Smooth muscle cell (in vitro differentiated cells): ENCODE measurements at regions not wholly inside any gene's neighbourhood (a gene's known extent, or its start where the extent isn't known, plus 50 kb on each side); places are given as distances from the start of the nearest gene placed in this dataset.

Experiments used
- DNase-seq: peaks from one replicate; lab custom pipeline; 2025; ENCODE audit not compliant: unreplicated experiment; lab: John Stamatoyannopoulos, UW
- H2AFZ ChIP-seq: fragments of 200-600 bp; sonication (generic); 2 replicates; pipeline ENCODE4 v1.6.0; 2016; ENCODE audit warnings: antibody characterized with exemption, low read depth, mild to moderate bottlenecking
- H3F3A ChIP-seq: fragments of 200-600 bp; sonication (generic); 2 replicates; pipeline ENCODE4 v1.6.0; 2017; ENCODE audit warnings: antibody characterized with exemption, low read depth
- H3K27ac ChIP-seq: fragments of 200-600 bp; sonication (generic); 2 replicates; pipeline ENCODE4 v1.5.1; 2016; ENCODE audit warnings: low read depth, mild to moderate bottlenecking
- H3K27me3 ChIP-seq: fragments of 200-600 bp; sonication (generic); 2 replicates; pipeline ENCODE4 v1.6.1; 2016; ENCODE audit warnings: low read depth, mild to moderate bottlenecking
- H3K36me3 ChIP-seq: fragments of 200-600 bp; sonication (generic); 2 replicates; pipeline ENCODE4 v1.5.1; 2016; ENCODE audit warnings: low read depth
- H3K4me1 ChIP-seq: fragments of 200-600 bp; sonication (generic); 2 replicates; pipeline ENCODE4 v1.5.1; 2016; ENCODE audit warnings: low read depth
- H3K4me2 ChIP-seq: fragments of 200-600 bp; sonication (generic); 2 replicates; pipeline ENCODE4 v1.6.0; 2016; ENCODE audit warnings: mild to moderate bottlenecking
- H3K4me3 ChIP-seq: fragments of 200-600 bp; sonication (generic); 2 replicates; pipeline ENCODE4 v1.5.1; 2016; ENCODE audit warnings: mild to moderate bottlenecking
- H3K79me2 ChIP-seq: fragments of 200-600 bp; sonication (generic); 2 replicates; pipeline ENCODE4 v1.6.0; 2016; ENCODE audit warnings: low read depth, mild to moderate bottlenecking
- H3K9ac ChIP-seq: fragments of 200-600 bp; sonication (generic); 2 replicates; pipeline ENCODE4 v1.6.0; 2016; ENCODE audit warnings: low read depth
- H3K9me3 ChIP-seq: fragments of 200-600 bp; sonication (generic); replicated peaks from 2 replicates; pipeline ENCODE4 v1.5.1; 2016; ENCODE audit warnings: low read depth
- H4K20me1 ChIP-seq: fragments of 200-600 bp; sonication (generic); 2 replicates; pipeline ENCODE4 v1.6.0; 2016; ENCODE audit warnings: low read depth
- WGBS: methylation state at CpG from one replicate; pipeline ENCODE4 v1.1.7; 2016; ENCODE audit warnings: low lambda C conversion rate; 5-methylcytosine and 5-hydroxymethylcytosine counted together
- TF ChIP-seq, protein P1 (sequence below): fragments of 200-600 bp; sonication (generic); IDR thresholded peaks from 2 replicates; pipeline ENCODE4 v1.5.1; 2017; ENCODE audit warnings: borderline replicate concordance, mild to moderate bottlenecking, antibody characterized with exemption; ENCODE audit not compliant: insufficient read depth, poor library complexity, severe bottlenecking

- Histone ChIP-seq H3K4me2 (no peak overlapping the region), H3F3A (no peaks in the 10 kb centered on the region), H4K20me1 (no peaks in the 10 kb centered on the region), H3K4me3 (no peak overlapping the region), H3K27me3 (no peaks in the 10 kb centered on the region), H3K27ac (no peak overlapping the region), H3K9ac (no peak overlapping the region), H3K36me3 (no peaks in the 10 kb centered on the region), H2AFZ (no peak overlapping the region), H3K9me3 (no peaks in the 10 kb centered on the region), H3K79me2 (no peaks in the 10 kb centered on the region), H3K4me1 (no peaks in the 10 kb centered on the region)
- WGBS, result 88% methylated on average over 9 of the region's 9 CpGs
- DNase-seq, result no peak
- TF ChIP-seq, protein P1, sequence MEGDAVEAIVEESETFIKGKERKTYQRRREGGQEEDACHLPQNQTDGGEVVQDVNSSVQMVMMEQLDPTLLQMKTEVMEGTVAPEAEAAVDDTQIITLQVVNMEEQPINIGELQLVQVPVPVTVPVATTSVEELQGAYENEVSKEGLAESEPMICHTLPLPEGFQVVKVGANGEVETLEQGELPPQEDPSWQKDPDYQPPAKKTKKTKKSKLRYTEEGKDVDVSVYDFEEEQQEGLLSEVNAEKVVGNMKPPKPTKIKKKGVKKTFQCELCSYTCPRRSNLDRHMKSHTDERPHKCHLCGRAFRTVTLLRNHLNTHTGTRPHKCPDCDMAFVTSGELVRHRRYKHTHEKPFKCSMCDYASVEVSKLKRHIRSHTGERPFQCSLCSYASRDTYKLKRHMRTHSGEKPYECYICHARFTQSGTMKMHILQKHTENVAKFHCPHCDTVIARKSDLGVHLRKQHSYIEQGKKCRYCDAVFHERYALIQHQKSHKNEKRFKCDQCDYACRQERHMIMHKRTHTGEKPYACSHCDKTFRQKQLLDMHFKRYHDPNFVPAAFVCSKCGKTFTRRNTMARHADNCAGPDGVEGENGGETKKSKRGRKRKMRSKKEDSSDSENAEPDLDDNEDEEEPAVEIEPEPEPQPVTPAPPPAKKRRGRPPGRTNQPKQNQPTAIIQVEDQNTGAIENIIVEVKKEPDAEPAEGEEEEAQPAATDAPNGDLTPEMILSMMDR, result no peak
These were observed 555.2 kb downstream of the ACTL7B start for GRCh38 chr9:108300306-108301287.

GRCh38 chr9:108297073-108297472, 558.7 kb downstream of the ACTL7B start:
- no peak overlapping the region for H3K9ac ChIP-seq
- H3K27me3 ChIP-seq, result no peaks in the 10 kb centered on the region
- no peaks in the 10 kb centered on the region for H3K79me2 ChIP-seq
- H2AFZ ChIP-seq, result peak overlapping the region; percentile 47
- H4K20me1 ChIP-seq, result no peaks in the 10 kb centered on the region
- 71% methylated on average over 4 of the region's 4 CpGs for WGBS
- no peak for DNase-seq
- TF ChIP-seq, protein P1, result no peak
- no peaks in the 10 kb centered on the region for H3K36me3 ChIP-seq
- H3F3A ChIP-seq, result no peaks in the 10 kb centered on the region
- no peaks in the 10 kb centered on the region for H3K9me3 ChIP-seq
- H3K4me3 ChIP-seq, result no peak overlapping the region
- H3K4me1 ChIP-seq, result no peaks in the 10 kb centered on the region
- no peak overlapping the region for H3K4me2 ChIP-seq
- H3K27ac ChIP-seq, result no peak overlapping the region

GRCh38 chr9:108296056-108296455, 559.7 kb downstream of the ACTL7B start:
- H3K4me2 ChIP-seq, result peak overlapping the region; percentile 6
- peak overlapping the region; percentile 47 for H3K27ac ChIP-seq
- no peak for DNase-seq
- H3F3A ChIP-seq, result no peaks in the 10 kb centered on the region
- H3K9ac ChIP-seq, result no peak overlapping the region
- no peak overlapping the region for H3K4me3 ChIP-seq
- H3K4me1 ChIP-seq, result no peaks in the 10 kb centered on the region
- H3K79me2 ChIP-seq, result no peaks in the 10 kb centered on the region
- H3K27me3 ChIP-seq, result no peaks in the 10 kb centered on the region
- TF ChIP-seq, protein P1, result no peak
- H3K36me3 ChIP-seq, result no peaks in the 10 kb centered on the region
- H3K9me3 ChIP-seq, result no peaks in the 10 kb centered on the region
- H2AFZ ChIP-seq, result no peak overlapping the region
- H4K20me1 ChIP-seq, result no peaks in the 10 kb centered on the region
- WGBS, result 41% methylated on average over 1 of the region's 1 CpG
